ENCODE measurements at regions not wholly inside any gene's neighbourhood (a gene's known extent, or its start where the extent isn't known, plus 50 kb on each side); places are given as distances from the start of the nearest gene placed in this dataset.

DNA sequence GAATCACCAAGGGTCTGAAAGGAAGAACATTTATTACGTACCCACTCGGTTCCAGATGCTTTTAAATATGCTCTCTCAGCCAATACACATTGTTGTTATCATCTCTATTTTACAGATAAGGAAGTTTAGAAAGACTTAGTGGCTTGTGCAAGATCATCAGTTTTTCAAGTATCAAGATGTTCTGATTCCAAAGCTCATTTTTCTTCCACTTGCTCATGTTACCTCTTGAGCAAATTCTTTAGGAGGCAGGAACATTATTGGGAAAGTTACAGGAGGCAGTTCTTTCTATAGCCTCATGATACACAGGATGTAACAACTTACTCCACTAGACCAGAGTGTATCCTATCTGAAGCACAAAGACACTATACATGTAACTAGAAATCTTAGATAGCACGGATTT is 65.0 kb upstream of the MMADHC start:
- Histone ChIP-seq H3K27ac (ENCODE audit: control insufficient read depth, insufficient read depth, low read length) (no peak overlapping the region), H3K27me3 (ENCODE audit: control insufficient read depth, extremely low read depth, insufficient read depth, low read length) (no peaks in the 10 kb centered on the region), H3K9me1 (ENCODE audit: control insufficient read depth, extremely low read depth, insufficient read depth, low read length) (no peaks in the 10 kb centered on the region), H3K9me3 (ENCODE audit: control insufficient read depth, low read depth, low read length) (no peaks in the 10 kb centered on the region), H3K4me2 (ENCODE audit: control insufficient read depth, extremely low read depth, insufficient read depth, low read depth, low read length) (no peak overlapping the region), H3K36me3 (ENCODE audit: control insufficient read depth in 2 of 2, extremely low read depth in 1 of 2, insufficient read depth in 2 of 2, low read length in 2 of 2) (no peaks in the 10 kb centered on the region), H3K79me2 (ENCODE audit: control insufficient read depth, insufficient read depth, low read length) (no peaks in the 10 kb centered on the region), H4K20me1 (ENCODE audit: control insufficient read depth, extremely low read depth, insufficient read depth, low read length) (no peaks in the 10 kb centered on the region), H3K4me1 (ENCODE audit: control insufficient read depth, extremely low read depth, insufficient read depth, low read length) (peaks cover 10% of the 10 kb centered on the region), H2AFZ (ENCODE audit: control insufficient read depth, low read length) (no peak overlapping the region), H3K4me3 (ENCODE audit: control insufficient read depth in 2 of 3, extremely low read depth in 1 of 3, insufficient read depth in 2 of 3, low read depth in 1 of 3, low read length in 3 of 3) (no peak overlapping the region), H3K9ac (ENCODE audit: control insufficient read depth, extremely low read depth, insufficient read depth, low read length) (no peak overlapping the region)
- DNase-seq (ENCODE audit: low read depth, low spot score) (no peak), FAIRE-seq (no peak)
- dilution Hi-C loops (cut with MboI; ENCODE audit: extremely low pct_ligation_motif_present, low sequenced_read_pairs), result no loop called here
- TF ChIP-seq EZH2 (IDR thresholded peaks at IDR 0.05; ENCODE audit: low read length) (no peak), CTCF (optimal IDR thresholded peaks at IDR 0.05 in 1 of 3, IDR thresholded peaks at IDR 0.05 in 1 of 3, conservative IDR thresholded peaks at IDR 0.05 in 1 of 3; ENCODE audit: extremely low read depth in 1 of 3, insufficient read depth in 2 of 3, low read length in 3 of 3) (no peak)

DNA sequence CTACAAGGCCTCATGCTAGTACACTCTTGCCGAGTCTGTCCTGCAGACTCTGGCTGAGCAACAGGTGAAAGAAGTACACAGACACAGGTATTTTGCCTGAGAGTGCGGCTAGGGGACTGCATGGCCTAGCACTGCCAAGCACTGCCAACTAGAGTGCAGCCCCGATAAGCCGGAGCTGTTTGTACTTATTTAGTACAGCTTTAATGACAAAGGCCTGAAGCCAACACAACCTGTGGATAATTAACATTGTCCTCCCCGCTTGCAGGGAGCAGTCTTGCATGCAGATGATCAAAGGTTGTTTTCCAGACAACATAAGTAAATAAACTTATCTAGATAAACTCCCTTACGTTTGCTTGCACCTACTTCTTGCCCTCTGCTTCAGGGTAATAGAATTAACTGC is 63.7 kb upstream of the MMADHC start:
- Histone ChIP-seq H3K36me3 (ENCODE audit: control insufficient read depth in 2 of 2, extremely low read depth in 1 of 2, insufficient read depth in 2 of 2, low read length in 2 of 2) (no peaks in the 10 kb centered on the region), H3K27me3 (ENCODE audit: control insufficient read depth, extremely low read depth, insufficient read depth, low read length) (no peaks in the 10 kb centered on the region), H3K4me2 (ENCODE audit: control insufficient read depth, extremely low read depth, insufficient read depth, low read depth, low read length) (no peak overlapping the region), H4K20me1 (ENCODE audit: control insufficient read depth, extremely low read depth, insufficient read depth, low read length) (no peaks in the 10 kb centered on the region), H3K4me1 (ENCODE audit: control insufficient read depth, extremely low read depth, insufficient read depth, low read length) (peaks cover 10% of the 10 kb centered on the region), H2AFZ (ENCODE audit: control insufficient read depth, low read length) (no peak overlapping the region), H3K9me3 (ENCODE audit: control insufficient read depth, low read depth, low read length) (no peaks in the 10 kb centered on the region), H3K27ac (ENCODE audit: control insufficient read depth, insufficient read depth, low read length) (no peak overlapping the region), H3K9me1 (ENCODE audit: control insufficient read depth, extremely low read depth, insufficient read depth, low read length) (no peaks in the 10 kb centered on the region), H3K79me2 (ENCODE audit: control insufficient read depth, insufficient read depth, low read length) (no peaks in the 10 kb centered on the region), H3K4me3 (ENCODE audit: control insufficient read depth in 2 of 3, extremely low read depth in 1 of 3, insufficient read depth in 2 of 3, low read depth in 1 of 3, low read length in 3 of 3) (no peak overlapping the region), H3K9ac (ENCODE audit: control insufficient read depth, extremely low read depth, insufficient read depth, low read length) (no peak overlapping the region)
- dilution Hi-C loops (cut with MboI; ENCODE audit: extremely low pct_ligation_motif_present, low sequenced_read_pairs), result no loop called here
- no peak for TF ChIP-seq CTCF (optimal IDR thresholded peaks at IDR 0.05 in 1 of 3, IDR thresholded peaks at IDR 0.05 in 1 of 3, conservative IDR thresholded peaks at IDR 0.05 in 1 of 3; ENCODE audit: extremely low read depth in 1 of 3, insufficient read depth in 2 of 3, low read length in 3 of 3)
- TF ChIP-seq EZH2 (IDR thresholded peaks at IDR 0.05; ENCODE audit: low read length), result no peak
- DNase-seq (ENCODE audit: low read depth, low spot score), result no peak
- FAIRE-seq, result no peak

Data from keratinocyte (primary cell).